HCT116 (cell line): ENCODE measurements at regions not wholly inside any gene's neighbourhood (a gene's known extent, or its start where the extent isn't known, plus 50 kb on each side); places are given as distances from the start of the nearest gene placed in this dataset.

Source experiments
- ATF3 ChIP-seq: IDR thresholded peaks from 2 replicates; pipeline ENCODE4 v1.6.1; 2012
- CBX3 ChIP-seq: IDR thresholded peaks from 2 replicates; pipeline ENCODE4 v1.6.1; 2012; ENCODE audit warnings: low read depth
- CTCF ChIP-seq, 3 experiments: fragments of 200-600 bp in 1 of 3; sonication (generic) in 1 of 3; IDR thresholded peaks in 2 of 3; conservative IDR thresholded peaks in 1 of 3; 2 replicates each; pipeline ENCODE4 v1.5.1; 2012 to 2017; ENCODE audit warnings: low read depth in 2 of 3, low read length in 2 of 3, antibody characterized with exemption in 1 of 3, borderline replicate concordance in 1 of 3, control low read depth in 1 of 3, mild to moderate bottlenecking in 1 of 3, mixed read lengths in 1 of 3, mixed run types in 1 of 3, moderate library complexity in 1 of 3; ENCODE audit not compliant: insufficient read depth in 1 of 3
- POLR2A ChIP-seq: IDR thresholded peaks from 2 replicates; pipeline ENCODE4 v1.7.0; 2011; ENCODE audit warnings: borderline replicate concordance; ENCODE audit not compliant: insufficient read depth, insufficient read length; ENCODE audit errors: extremely low read depth
- SP1 ChIP-seq: IDR thresholded peaks from 2 replicates; pipeline ENCODE4 v1.6.1; 2012; ENCODE audit warnings: low read depth
- TCF7L2 ChIP-seq: IDR thresholded peaks from 2 replicates; pipeline ENCODE4 v1.7.0; 2011; ENCODE audit warnings: borderline replicate concordance, inconsistent platforms; ENCODE audit not compliant: insufficient read depth, insufficient read length; ENCODE audit errors: extremely low read depth

GRCh38 chr3:24639061-24639460 lies 144.4 kb upstream of the THRB start:
- TF ChIP-seq CTCF (IDR thresholded peaks at IDR 0.05 in 2 of 3, conservative IDR thresholded peaks at IDR 0.05 in 1 of 3; ENCODE audit: borderline replicate concordance in 1 of 3, insufficient read depth in 1 of 3, low read depth in 2 of 3, low read length in 2 of 3) (no peak), CBX3 (no peak), POLR2A (no peak), ATF3 (no peak), SP1 (no peak), TCF7L2 (no peak)
